ENCODE measurements at regions not wholly inside any gene's neighbourhood (a gene's known extent, or its start where the extent isn't known, plus 50 kb on each side); places are given as distances from the start of the nearest gene placed in this dataset.

GRCh38 chr6:134724771-134725340, 225.0 kb downstream of the ALDH8A1 start:
- no peak for DNase-seq (ENCODE audit: extremely low read depth in 1 of 11, low read depth in 9 of 11, low spot score in 4 of 11)

- DNase-seq (ENCODE audit: extremely low read depth in 1 of 11, low read depth in 9 of 11, low spot score in 4 of 11): no peak
Observed at GRCh38 chr6:134723081-134723871, 226.6 kb downstream of the ALDH8A1 start.

- DNase-seq (ENCODE audit: extremely low read depth in 1 of 11, low read depth in 9 of 11, low spot score in 4 of 11): no peak
Observed at GRCh38 chr6:134722200-134722870, 227.6 kb downstream of the ALDH8A1 start.

GRCh38 chr6:134721060-134721405, 228.9 kb downstream of the ALDH8A1 start:
- no peak for DNase-seq (ENCODE audit: extremely low read depth in 1 of 11, low read depth in 9 of 11, low spot score in 4 of 11)

GRCh38 chr6:134720353-134721059, 229.4 kb downstream of the ALDH8A1 start:
- DNase-seq (ENCODE audit: extremely low read depth in 1 of 11, low read depth in 9 of 11, low spot score in 4 of 11): no peak

- DNase-seq (ENCODE audit: extremely low read depth in 1 of 11, low read depth in 9 of 11, low spot score in 4 of 11): no peak
Observed at GRCh38 chr6:134719911-134720310, 230.0 kb downstream of the ALDH8A1 start.

GRCh38 chr6:134719286-134719685, 230.6 kb downstream of the ALDH8A1 start:
- no peak for DNase-seq (ENCODE audit: extremely low read depth in 1 of 11, low read depth in 9 of 11, low spot score in 4 of 11)

- DNase-seq (ENCODE audit: extremely low read depth in 1 of 11, low read depth in 9 of 11, low spot score in 4 of 11): no peak
Observed at GRCh38 chr6:134714679-134715078, 235.2 kb downstream of the ALDH8A1 start.

- DNase-seq (ENCODE audit: extremely low read depth in 1 of 11, low read depth in 9 of 11, low spot score in 4 of 11): no peak
Observed at GRCh38 chr6:134714113-134714512, 235.8 kb downstream of the ALDH8A1 start.

- DNase-seq (ENCODE audit: extremely low read depth in 1 of 11, low read depth in 9 of 11, low spot score in 4 of 11): no peak
Observed at GRCh38 chr6:134712311-134712710, 237.6 kb downstream of the ALDH8A1 start.

GRCh38 chr6:134708079-134708478, 241.8 kb downstream of the ALDH8A1 start:
- DNase-seq (ENCODE audit: extremely low read depth in 1 of 11, low read depth in 9 of 11, low spot score in 4 of 11): no peak

- peak in 4 of 11 donors; percentile 45 to 72 (median 67) for DNase-seq (ENCODE audit: extremely low read depth in 1 of 11, low read depth in 9 of 11, low spot score in 4 of 11)
Observed at GRCh38 chr6:134707342-134708031, 242.4 kb downstream of the ALDH8A1 start.

GRCh38 chr6:134706806-134707205, 243.1 kb downstream of the ALDH8A1 start:
- DNase-seq (ENCODE audit: extremely low read depth in 1 of 11, low read depth in 9 of 11, low spot score in 4 of 11): no peak

- DNase-seq (ENCODE audit: extremely low read depth in 1 of 11, low read depth in 9 of 11, low spot score in 4 of 11): no peak
Observed at GRCh38 chr6:134706153-134706552, 243.7 kb downstream of the ALDH8A1 start.

GRCh38 chr6:134703206-134703605, 246.7 kb downstream of the ALDH8A1 start:
- no peak for DNase-seq (ENCODE audit: extremely low read depth in 1 of 11, low read depth in 9 of 11, low spot score in 4 of 11)

GRCh38 chr6:134702279-134702678, 247.6 kb downstream of the ALDH8A1 start:
- no peak for DNase-seq (ENCODE audit: extremely low read depth in 1 of 11, low read depth in 9 of 11, low spot score in 4 of 11)

- DNase-seq (ENCODE audit: extremely low read depth in 1 of 11, low read depth in 9 of 11, low spot score in 4 of 11): no peak
Observed at GRCh38 chr6:134701301-134701700, 248.6 kb downstream of the ALDH8A1 start.

- no peak for DNase-seq (ENCODE audit: extremely low read depth in 1 of 11, low read depth in 9 of 11, low spot score in 4 of 11)
Observed at GRCh38 chr6:134698228-134698627, 251.7 kb downstream of the ALDH8A1 start.

- no peak for DNase-seq (ENCODE audit: extremely low read depth in 1 of 11, low read depth in 9 of 11, low spot score in 4 of 11)
Observed at GRCh38 chr6:134692008-134692407, 257.9 kb downstream of the ALDH8A1 start.

All from renal cortex interstitium (tissue), 11 donors.